GM21737 (cell line): ENCODE measurements at regions not wholly inside any gene's neighbourhood (a gene's known extent, or its start where the extent isn't known, plus 50 kb on each side); places are given as distances from the start of the nearest gene placed in this dataset.
"Not testable (repeated sequence)": the region's sequence is repeated elsewhere in the genome, so short reads cannot be mapped to it uniquely, and the experiment has no call there.

ENCODE experiments used
- ATAC-seq: cut with Tn5 transposase; IDR thresholded peaks from one replicate; pipeline ENCODE4 v1.9.1; 2021; ENCODE audit warnings: mild to moderate bottlenecking, moderate library complexity; ENCODE audit not compliant: unreplicated experiment

GRCh38 chr6:163702736-163703135, 288.2 kb downstream of the QKI start:
- no peak for ATAC-seq

- ATAC-seq: no peak
Observed at GRCh38 chr6:163701762-163702161, 287.2 kb downstream of the QKI start.

GRCh38 chr6:163698086-163698485, 283.6 kb downstream of the QKI start:
- no peak for ATAC-seq

GRCh38 chr6:163696311-163696710, 281.8 kb downstream of the QKI start:
- ATAC-seq: not testable (repeated sequence)

- ATAC-seq: no peak
Observed at GRCh38 chr6:163695414-163695864, 280.9 kb downstream of the QKI start.

GRCh38 chr6:163694988-163695398, 280.5 kb downstream of the QKI start:
- no peak for ATAC-seq

GRCh38 chr6:163694072-163694471, 279.6 kb downstream of the QKI start:
- ATAC-seq: no peak

- no peak for ATAC-seq
Observed at GRCh38 chr6:163691049-163691448, 276.5 kb downstream of the QKI start.

- ATAC-seq: no peak
Observed at GRCh38 chr6:163688739-163689362, 274.3 kb downstream of the QKI start.

GRCh38 chr6:163687075-163687474, 272.6 kb downstream of the QKI start:
- no peak for ATAC-seq

- no peak for ATAC-seq
Observed at GRCh38 chr6:163686301-163686700, 271.8 kb downstream of the QKI start.

GRCh38 chr6:163683105-163683622, 268.6 kb downstream of the QKI start:
- ATAC-seq: no peak

GRCh38 chr6:163679753-163680152, 265.2 kb downstream of the QKI start:
- no peak for ATAC-seq

- no peak for ATAC-seq
Observed at GRCh38 chr6:163679012-163679660, 264.6 kb downstream of the QKI start.

- no peak for ATAC-seq
Observed at GRCh38 chr6:163675611-163676010, 261.1 kb downstream of the QKI start.

GRCh38 chr6:163672710-163673109, 258.2 kb downstream of the QKI start:
- no peak for ATAC-seq

- no peak for ATAC-seq
Observed at GRCh38 chr6:163671791-163672190, 257.3 kb downstream of the QKI start.

- no peak for ATAC-seq
Observed at GRCh38 chr6:163671355-163671754, 256.8 kb downstream of the QKI start.

- no peak for ATAC-seq
Observed at GRCh38 chr6:163670336-163670735, 255.8 kb downstream of the QKI start.

- peak; percentile 56 for ATAC-seq
Observed at GRCh38 chr6:163668061-163668426, 253.5 kb downstream of the QKI start.

- ATAC-seq: peak; percentile 95
Observed at GRCh38 chr6:163667372-163668060, 253.0 kb downstream of the QKI start.

- no peak for ATAC-seq
Observed at GRCh38 chr6:163665464-163665863, 250.9 kb downstream of the QKI start.
